Middle frontal gyrus (tissue), 1 donor: ENCODE measurements at regions not wholly inside any gene's neighbourhood (a gene's known extent, or its start where the extent isn't known, plus 50 kb on each side); places are given as distances from the start of the nearest gene placed in this dataset.
"Not testable (repeated sequence)": the region's sequence is repeated elsewhere in the genome, so short reads cannot be mapped to it uniquely, and the experiment has no call there.

ENCODE experiments used
- DNase-seq: peaks from one replicate; pipeline ENCODE4 v3.0.0-alpha.2; 2015; ENCODE audit warnings: low spot score; ENCODE audit errors: extremely low spot score

DNA sequence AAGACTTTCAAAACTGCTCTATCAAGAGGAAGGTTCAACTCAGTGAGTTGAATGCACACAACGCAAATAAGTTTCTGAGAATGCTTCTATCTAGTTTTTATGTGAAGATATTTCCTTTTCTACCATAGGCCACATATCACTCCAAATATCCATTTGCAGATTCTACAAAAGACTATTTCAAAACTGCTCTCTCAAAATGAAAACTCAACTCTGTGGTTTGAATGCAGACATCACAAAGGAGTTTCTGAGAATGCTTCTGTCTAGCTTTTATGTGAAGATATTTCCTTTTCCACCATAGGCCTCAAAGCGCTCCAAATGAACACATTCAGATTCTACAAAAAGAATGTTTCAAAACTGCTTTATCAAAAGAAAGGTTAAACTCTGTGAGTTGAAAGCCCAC is 1093.1 kb upstream of the DEFB115 start:
- not testable (repeated sequence) for DNase-seq

- no peak for DNase-seq
Measured at GRCh38 chr20:30167540-30167939, 1089.9 kb upstream of the DEFB115 start.

DNA sequence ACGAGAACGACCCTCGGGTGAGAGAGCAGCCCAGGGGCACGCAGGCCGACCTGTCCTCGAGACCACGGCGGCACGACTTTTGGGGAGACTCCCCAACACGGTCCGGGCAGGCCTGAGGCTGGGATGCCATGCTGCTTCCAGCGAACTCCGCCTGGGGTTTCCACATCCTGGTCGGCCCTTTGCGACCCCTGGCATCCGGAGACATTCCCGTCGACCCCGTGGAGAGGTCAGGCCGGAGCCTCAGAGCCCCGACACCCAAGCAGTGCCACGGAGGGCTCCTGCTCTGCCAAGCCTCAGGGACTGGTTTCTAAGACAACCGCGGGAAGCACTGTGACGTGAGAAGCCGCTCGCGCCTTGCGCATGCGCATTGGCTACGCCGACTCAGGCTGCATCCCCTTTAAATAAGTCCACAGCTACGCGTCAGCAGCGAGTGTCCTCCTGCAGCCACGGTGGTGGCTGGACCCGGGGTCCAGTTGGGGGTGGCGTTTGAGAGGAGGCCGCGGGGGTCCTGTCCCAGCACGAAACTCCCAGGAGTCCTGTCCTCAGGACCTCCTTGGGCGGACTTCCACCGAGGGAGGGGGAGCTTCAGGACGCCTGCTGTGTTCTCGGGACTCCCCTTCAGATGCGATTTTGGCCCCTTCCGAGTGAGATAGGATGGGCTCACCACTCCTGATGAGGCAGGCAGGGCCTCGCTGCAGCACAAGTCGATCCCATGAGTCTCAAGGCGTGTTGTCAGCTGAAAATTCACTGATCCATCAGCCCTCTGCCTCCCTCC is 1089.3 kb upstream of the DEFB115 start:
- no peak for DNase-seq

- DNase-seq: no peak
Measured at GRCh38 chr20:30168800-30169138, 1088.7 kb upstream of the DEFB115 start.

- no peak for DNase-seq
Measured at GRCh38 chr20:30175681-30176080, 1081.8 kb upstream of the DEFB115 start.

GRCh38 chr20:30183124-30183523 is 1074.3 kb upstream of the DEFB115 start:
- not testable (repeated sequence) for DNase-seq

- DNase-seq: not testable (repeated sequence)
Measured at GRCh38 chr20:30191785-30192184, 1065.7 kb upstream of the DEFB115 start.

- DNase-seq: not testable (repeated sequence)
Measured at GRCh38 chr20:30234477-30234876, 1023.0 kb upstream of the DEFB115 start.

GRCh38 chr20:30275073-30275472 is 982.4 kb upstream of the DEFB115 start:
- DNase-seq: not testable (repeated sequence)

DNA sequence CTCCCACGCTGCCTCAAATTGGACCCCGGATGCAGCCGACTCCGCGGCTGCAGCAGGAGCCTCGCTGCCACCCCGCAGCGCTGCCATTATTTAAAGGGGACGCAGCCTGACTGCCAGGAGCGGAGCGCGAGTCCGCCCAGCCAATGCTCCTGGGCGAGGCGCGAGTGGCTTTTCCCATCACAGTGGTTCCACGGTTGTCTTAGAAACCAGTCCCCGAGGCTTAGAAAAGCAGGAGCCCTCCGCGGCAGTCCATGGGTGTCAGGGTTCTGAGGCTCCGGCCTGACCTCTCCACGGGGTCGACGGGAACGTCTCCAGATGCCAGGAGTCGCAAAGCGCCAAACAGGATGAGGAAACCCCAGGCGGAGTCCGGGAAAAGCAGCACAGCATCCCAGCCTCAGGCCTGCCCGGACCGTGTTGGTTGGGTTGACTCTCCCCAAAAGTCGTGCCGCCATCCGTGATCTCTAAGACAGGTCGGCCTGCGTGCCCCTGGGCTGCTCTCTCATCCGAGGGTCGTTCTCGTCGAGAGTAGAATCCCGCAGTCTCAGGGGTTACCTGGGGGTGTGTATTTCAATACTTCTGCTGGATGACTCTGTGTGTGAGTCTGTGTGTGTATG is 975.8 kb upstream of the DEFB115 start:
- DNase-seq: no peak

- peak; percentile 70 for DNase-seq
Measured at GRCh38 chr20:30283476-30284280, 973.8 kb upstream of the DEFB115 start.

DNA sequence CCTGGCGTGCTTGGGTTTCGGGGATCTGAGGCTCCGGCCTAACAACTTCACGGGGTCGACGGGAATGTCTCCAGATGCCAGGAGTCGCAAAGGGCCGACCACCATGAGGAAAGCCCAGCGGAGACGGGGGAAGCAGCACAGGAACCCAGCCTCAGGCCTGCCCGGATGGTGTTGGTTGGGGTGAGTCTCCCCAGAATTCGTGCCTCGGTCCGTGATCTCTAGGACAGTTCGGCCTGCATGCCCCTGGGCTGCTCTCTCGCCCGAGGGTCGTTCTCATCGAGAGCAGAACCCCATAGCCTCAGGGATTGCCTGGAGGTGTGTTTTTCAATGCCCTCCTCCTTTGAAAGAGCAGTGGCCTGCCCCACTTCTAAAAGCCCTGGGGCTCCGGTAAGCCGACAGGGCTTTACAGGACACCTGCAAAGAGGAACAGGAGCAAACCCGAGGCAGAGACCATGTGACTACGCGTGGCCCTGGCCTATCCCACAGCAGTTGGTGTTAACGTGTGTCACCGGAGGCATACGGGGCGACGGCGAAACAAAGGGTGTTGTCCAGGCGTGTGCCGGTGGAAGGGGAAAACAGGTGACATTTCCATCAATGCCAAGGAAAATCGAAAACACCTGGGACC is 973.1 kb upstream of the DEFB115 start:
- no peak for DNase-seq

- DNase-seq: no peak
Measured at GRCh38 chr20:30285677-30286076, 971.8 kb upstream of the DEFB115 start.

DNA sequence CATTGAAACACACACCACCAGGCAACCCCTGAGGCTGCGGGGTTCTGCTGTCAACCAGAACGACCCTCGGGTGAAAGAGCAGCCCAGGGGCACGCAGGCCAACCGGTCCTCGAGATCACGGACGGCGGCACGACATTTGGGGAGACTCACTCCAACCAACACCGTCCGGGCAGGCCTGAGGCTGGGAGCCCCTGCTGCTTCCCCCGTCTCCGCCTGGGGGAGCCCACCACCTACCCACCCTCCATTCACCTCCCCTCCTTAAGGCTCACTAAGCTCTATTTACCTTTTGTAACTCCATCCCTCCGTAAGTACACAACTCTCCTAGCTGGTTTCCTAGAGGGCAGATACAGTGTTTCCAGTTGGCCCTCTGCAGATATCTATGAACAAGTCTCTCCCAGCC is 971.3 kb upstream of the DEFB115 start:
- DNase-seq: no peak

- DNase-seq: not testable (repeated sequence)
Measured at GRCh38 chr20:30287459-30287858, 970.0 kb upstream of the DEFB115 start.

DNA sequence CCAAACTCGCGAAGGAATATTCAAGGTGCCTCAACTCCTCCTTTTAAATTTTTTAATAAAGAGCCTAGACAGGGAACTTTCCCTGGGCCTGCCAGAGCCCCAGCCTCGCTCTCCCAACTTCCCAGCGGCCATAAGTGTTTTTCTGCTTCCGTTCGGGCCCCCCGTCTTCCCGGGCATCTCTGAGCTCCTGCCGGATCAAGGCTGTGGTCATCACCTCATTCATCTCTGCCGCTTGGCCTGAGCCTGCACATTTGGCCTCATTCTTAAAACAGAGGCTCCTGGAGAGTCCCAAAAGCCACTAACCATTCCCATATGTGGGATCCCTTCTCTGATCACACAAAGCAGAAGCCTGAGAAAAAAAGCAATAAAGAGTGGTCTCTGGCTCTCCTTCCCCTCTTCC is 969.1 kb upstream of the DEFB115 start:
- DNase-seq: no peak

- DNase-seq: not testable (repeated sequence)
Measured at GRCh38 chr20:30289049-30289448, 968.4 kb upstream of the DEFB115 start.

DNA sequence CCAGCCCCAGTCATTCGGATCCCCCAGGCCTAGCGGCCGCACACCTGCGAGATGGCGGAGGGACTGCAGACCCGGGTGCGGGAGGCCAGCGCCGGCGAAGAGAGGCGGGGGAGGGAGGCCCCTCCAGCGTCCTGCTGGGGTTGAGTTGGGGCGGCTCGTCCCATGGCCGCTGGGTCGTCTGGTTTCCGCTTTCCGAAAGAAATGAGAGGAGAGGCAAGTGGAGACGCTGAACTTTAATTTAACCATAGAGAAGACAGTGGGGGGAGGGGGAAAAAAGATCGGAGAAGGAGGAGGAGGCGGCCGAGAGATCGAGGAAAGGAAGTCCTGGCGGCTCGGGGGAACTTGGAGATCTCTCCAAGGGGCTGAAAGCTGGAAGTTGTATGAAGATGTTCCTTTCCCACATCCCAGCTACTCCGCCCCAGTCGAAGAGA is 967.7 kb upstream of the DEFB115 start:
- DNase-seq: not testable (repeated sequence)

GRCh38 chr20:30290361-30291063 is 967.0 kb upstream of the DEFB115 start:
- not testable (repeated sequence) for DNase-seq

GRCh38 chr20:30291064-30291379 is 966.4 kb upstream of the DEFB115 start:
- DNase-seq: not testable (repeated sequence)

DNA sequence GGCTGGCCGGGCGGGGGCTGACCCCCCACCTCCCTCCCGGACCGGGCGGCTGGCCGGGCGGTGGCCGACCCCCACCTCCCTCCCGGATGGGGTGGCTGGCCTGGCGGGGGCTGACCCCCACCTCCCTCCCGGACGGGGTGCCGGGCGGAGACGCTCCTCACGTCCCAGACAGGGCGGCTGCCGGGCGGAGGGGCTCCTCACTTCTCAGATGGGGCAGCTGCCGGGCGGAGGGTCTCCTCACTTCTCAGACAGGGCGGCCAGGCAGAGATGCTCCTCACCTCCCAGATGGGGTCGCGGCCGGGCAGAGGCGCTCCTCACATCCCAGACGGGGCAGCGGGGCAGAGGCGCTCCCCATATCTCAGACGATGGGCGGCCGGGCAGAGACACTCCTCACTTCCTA is 965.8 kb upstream of the DEFB115 start:
- DNase-seq: not testable (repeated sequence)
